ENCODE measurements at regions not wholly inside any gene's neighbourhood (a gene's known extent, or its start where the extent isn't known, plus 50 kb on each side); places are given as distances from the start of the nearest gene placed in this dataset.

- H3K27me3 Mint-ChIP-seq = no peaks in the 10 kb centered on the region
These were observed 1503.9 kb upstream of the MIR17HG start for GRCh38 chr13:89843621-89844020.

GRCh38 chr13:89845874-89846273 is 1501.6 kb upstream of the MIR17HG start:
- no peaks in the 10 kb centered on the region for H3K9me3 Mint-ChIP-seq
- H3K36me3 Mint-ChIP-seq = no peaks in the 10 kb centered on the region
- DNase-seq (ENCODE audit: extremely low spot score, unreplicated experiment) = no peak
- no peaks in the 10 kb centered on the region for H3K27me3 Mint-ChIP-seq
- no peak overlapping the region for H3K4me3 Mint-ChIP-seq
- TF ChIP-seq CTCF (conservative IDR thresholded peaks at IDR 0.05) = no peak
- H3K27ac Mint-ChIP-seq = no peak overlapping the region
- no peaks in the 10 kb centered on the region for H3K4me1 Mint-ChIP-seq (ENCODE audit: unreplicated experiment)

More at GRCh38 chr13:89843621-89844020, 1503.9 kb upstream of the MIR17HG start:
- Mint-ChIP-seq H3K4me3 (no peak overlapping the region), H3K9me3 (no peaks in the 10 kb centered on the region), H3K27ac (no peak overlapping the region), H3K36me3 (no peaks in the 10 kb centered on the region), H3K4me1 (ENCODE audit: unreplicated experiment) (peaks cover 5% of the 10 kb centered on the region)
- DNase-seq (ENCODE audit: extremely low spot score, unreplicated experiment) = no peak
- no peak for TF ChIP-seq CTCF (conservative IDR thresholded peaks at IDR 0.05)

GRCh38 chr13:89846926-89847585 is 1500.4 kb upstream of the MIR17HG start:
- no peaks in the 10 kb centered on the region for H3K36me3 Mint-ChIP-seq
- H3K4me1 Mint-ChIP-seq (ENCODE audit: unreplicated experiment) = no peaks in the 10 kb centered on the region
- no peak overlapping the region for H3K4me3 Mint-ChIP-seq
- no peak for TF ChIP-seq CTCF (conservative IDR thresholded peaks at IDR 0.05)
- H3K9me3 Mint-ChIP-seq = no peaks in the 10 kb centered on the region
- no peaks in the 10 kb centered on the region for H3K27me3 Mint-ChIP-seq
- no peak for DNase-seq (ENCODE audit: extremely low spot score, unreplicated experiment)
- H3K27ac Mint-ChIP-seq = no peak overlapping the region

GRCh38 chr13:89852570-89852969 is 1494.9 kb upstream of the MIR17HG start:
- no peak overlapping the region for H3K4me3 Mint-ChIP-seq
- H3K27me3 Mint-ChIP-seq = no peaks in the 10 kb centered on the region
- no peaks in the 10 kb centered on the region for H3K4me1 Mint-ChIP-seq (ENCODE audit: unreplicated experiment)
- DNase-seq (ENCODE audit: extremely low spot score, unreplicated experiment) = no peak
- H3K9me3 Mint-ChIP-seq = no peaks in the 10 kb centered on the region
- H3K36me3 Mint-ChIP-seq = no peaks in the 10 kb centered on the region
- no peak overlapping the region for H3K27ac Mint-ChIP-seq
- TF ChIP-seq CTCF (conservative IDR thresholded peaks at IDR 0.05) = no peak

GRCh38 chr13:89856512-89856911 is 1491.0 kb upstream of the MIR17HG start:
- H3K4me1 Mint-ChIP-seq (ENCODE audit: unreplicated experiment) = no peaks in the 10 kb centered on the region
- no peak overlapping the region for H3K4me3 Mint-ChIP-seq
- no peaks in the 10 kb centered on the region for H3K36me3 Mint-ChIP-seq
- no peak overlapping the region for H3K27ac Mint-ChIP-seq
- H3K27me3 Mint-ChIP-seq = no peaks in the 10 kb centered on the region
- DNase-seq (ENCODE audit: extremely low spot score, unreplicated experiment) = no peak
- no peak for TF ChIP-seq CTCF (conservative IDR thresholded peaks at IDR 0.05)
- H3K9me3 Mint-ChIP-seq = no peaks in the 10 kb centered on the region

- no peak for DNase-seq (ENCODE audit: extremely low spot score, unreplicated experiment)
- Mint-ChIP-seq H3K9me3 (no peaks in the 10 kb centered on the region), H3K4me1 (ENCODE audit: unreplicated experiment) (no peaks in the 10 kb centered on the region), H3K4me3 (no peak overlapping the region), H3K27me3 (no peaks in the 10 kb centered on the region), H3K36me3 (no peaks in the 10 kb centered on the region), H3K27ac (no peak overlapping the region)
- no peak for TF ChIP-seq CTCF (conservative IDR thresholded peaks at IDR 0.05)
These were observed 1490.0 kb upstream of the MIR17HG start for GRCh38 chr13:89857502-89857901.

Data from type B pancreatic cell (in vitro differentiated cells).